ENCODE measurements at regions not wholly inside any gene's neighbourhood (a gene's known extent, or its start where the extent isn't known, plus 50 kb on each side); places are given as distances from the start of the nearest gene placed in this dataset.

DNA sequence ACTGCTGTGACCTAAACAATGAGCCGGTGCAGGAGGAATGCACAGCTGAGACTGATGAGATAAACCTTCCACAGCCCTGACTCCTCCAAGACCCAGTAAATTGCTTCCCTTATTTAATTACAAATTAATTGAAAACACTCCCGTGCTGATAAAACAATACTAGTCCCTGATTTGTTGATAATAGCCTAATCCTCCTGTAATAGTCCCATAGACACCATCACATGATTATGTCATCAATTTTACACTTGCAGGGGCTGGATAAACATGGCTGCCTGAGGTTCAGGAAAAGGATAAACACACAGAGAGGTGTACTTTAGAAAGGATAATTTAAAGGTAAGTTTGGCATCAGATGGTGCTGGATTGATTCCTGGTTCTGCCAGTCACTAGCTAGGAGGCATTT lies 84.6 kb upstream of the SPAG17 start:
- no peaks in the 10 kb centered on the region for H3K36me3 ChIP-seq (ENCODE audit: insufficient read depth, low read length)
- H3K4me3 Mint-ChIP-seq (ENCODE audit: unreplicated experiment) = no peak overlapping the region
- no peak overlapping the region for H2AFZ ChIP-seq (ENCODE audit: low read depth, low read length)
- H3K9me3 Mint-ChIP-seq (ENCODE audit: unreplicated experiment) = no peaks in the 10 kb centered on the region
- TF ChIP-seq, protein P1, sequence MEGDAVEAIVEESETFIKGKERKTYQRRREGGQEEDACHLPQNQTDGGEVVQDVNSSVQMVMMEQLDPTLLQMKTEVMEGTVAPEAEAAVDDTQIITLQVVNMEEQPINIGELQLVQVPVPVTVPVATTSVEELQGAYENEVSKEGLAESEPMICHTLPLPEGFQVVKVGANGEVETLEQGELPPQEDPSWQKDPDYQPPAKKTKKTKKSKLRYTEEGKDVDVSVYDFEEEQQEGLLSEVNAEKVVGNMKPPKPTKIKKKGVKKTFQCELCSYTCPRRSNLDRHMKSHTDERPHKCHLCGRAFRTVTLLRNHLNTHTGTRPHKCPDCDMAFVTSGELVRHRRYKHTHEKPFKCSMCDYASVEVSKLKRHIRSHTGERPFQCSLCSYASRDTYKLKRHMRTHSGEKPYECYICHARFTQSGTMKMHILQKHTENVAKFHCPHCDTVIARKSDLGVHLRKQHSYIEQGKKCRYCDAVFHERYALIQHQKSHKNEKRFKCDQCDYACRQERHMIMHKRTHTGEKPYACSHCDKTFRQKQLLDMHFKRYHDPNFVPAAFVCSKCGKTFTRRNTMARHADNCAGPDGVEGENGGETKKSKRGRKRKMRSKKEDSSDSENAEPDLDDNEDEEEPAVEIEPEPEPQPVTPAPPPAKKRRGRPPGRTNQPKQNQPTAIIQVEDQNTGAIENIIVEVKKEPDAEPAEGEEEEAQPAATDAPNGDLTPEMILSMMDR (IDR thresholded peaks at IDR 0.05; ENCODE audit: insufficient read depth, low read depth, low read length) = no peak
- no peak for TF ChIP-seq EZH2 (IDR thresholded peaks at IDR 0.05; ENCODE audit: insufficient read depth, low read length)
- no peaks in the 10 kb centered on the region for H4K20me1 ChIP-seq (ENCODE audit: insufficient read depth, low read length)
- no peak overlapping the region for H3K4me3 ChIP-seq (ENCODE audit: insufficient read depth, low read depth, low read length)
- H3K27ac Mint-ChIP-seq (ENCODE audit: unreplicated experiment) = no peak overlapping the region
- no peaks in the 10 kb centered on the region for H3K79me2 ChIP-seq (ENCODE audit: insufficient read depth, low read length)
- DNase-seq (ENCODE audit: low read depth) (no peak), FAIRE-seq (no peak)
- H3K9ac ChIP-seq (ENCODE audit: low read length) = no peak overlapping the region
- H3K27me3 ChIP-seq (ENCODE audit: insufficient read depth, low read length) = no peaks in the 10 kb centered on the region
- H3K27ac ChIP-seq (ENCODE audit: low read depth, low read length) = no peak overlapping the region
- no peaks in the 10 kb centered on the region for H3K27me3 Mint-ChIP-seq (ENCODE audit: low read depth, unreplicated experiment)
- no peaks in the 10 kb centered on the region for H3K9me3 ChIP-seq (ENCODE audit: insufficient read depth, low read depth, low read length)
- no peak overlapping the region for H3K4me2 ChIP-seq (ENCODE audit: low read length)
- H3K36me3 Mint-ChIP-seq (ENCODE audit: low read depth, unreplicated experiment) = no peaks in the 10 kb centered on the region
- H3K4me1 Mint-ChIP-seq (ENCODE audit: low read depth, unreplicated experiment) = peaks cover 2% of the 10 kb centered on the region
- H3K4me1 ChIP-seq (ENCODE audit: insufficient read depth, low read length) = no peaks in the 10 kb centered on the region

DNA sequence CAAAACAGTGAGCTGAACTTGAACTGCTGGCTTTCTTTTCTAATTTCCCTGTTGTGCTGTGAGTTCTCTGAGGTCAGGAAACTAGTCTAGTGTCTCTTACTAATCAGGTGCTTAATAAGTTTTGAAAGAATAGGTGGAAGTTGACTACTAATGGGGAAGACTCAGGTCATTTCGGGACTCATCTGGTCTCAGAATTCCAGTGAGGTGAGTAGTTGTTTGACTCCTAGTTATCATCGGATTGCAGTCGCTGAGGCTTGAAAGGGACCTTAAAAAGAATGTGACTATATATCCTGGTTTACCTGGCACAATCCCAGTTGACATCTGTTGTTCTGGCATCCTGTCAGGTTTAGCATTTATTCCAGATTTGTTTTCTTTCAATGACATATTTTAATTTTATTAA lies 81.4 kb upstream of the SPAG17 start:
- Histone ChIP-seq H3K36me3 (ENCODE audit: insufficient read depth, low read length) (no peaks in the 10 kb centered on the region), H3K9me3 (ENCODE audit: insufficient read depth, low read depth, low read length) (no peaks in the 10 kb centered on the region), H3K4me1 (ENCODE audit: insufficient read depth, low read length) (no peaks in the 10 kb centered on the region), H3K27ac (ENCODE audit: low read depth, low read length) (no peak overlapping the region), H3K27me3 (ENCODE audit: insufficient read depth, low read length) (peaks cover under 1% of the 10 kb centered on the region), H2AFZ (ENCODE audit: low read depth, low read length) (no peak overlapping the region), H3K4me2 (ENCODE audit: low read length) (no peak overlapping the region), H3K79me2 (ENCODE audit: insufficient read depth, low read length) (no peaks in the 10 kb centered on the region), H3K9ac (ENCODE audit: low read length) (no peak overlapping the region), H3K4me3 (ENCODE audit: insufficient read depth, low read depth, low read length) (no peak overlapping the region), H4K20me1 (ENCODE audit: insufficient read depth, low read length) (no peaks in the 10 kb centered on the region)
- no peak overlapping the region for H3K27ac Mint-ChIP-seq (ENCODE audit: unreplicated experiment)
- no peak for FAIRE-seq
- no peaks in the 10 kb centered on the region for H3K27me3 Mint-ChIP-seq (ENCODE audit: low read depth, unreplicated experiment)
- no peak for TF ChIP-seq EZH2 (IDR thresholded peaks at IDR 0.05; ENCODE audit: insufficient read depth, low read length)
- TF ChIP-seq, protein P1 (IDR thresholded peaks at IDR 0.05; ENCODE audit: insufficient read depth, low read depth, low read length) = no peak
- H3K36me3 Mint-ChIP-seq (ENCODE audit: low read depth, unreplicated experiment) = no peaks in the 10 kb centered on the region
- DNase-seq (ENCODE audit: low read depth) = no peak
- H3K4me1 Mint-ChIP-seq (ENCODE audit: low read depth, unreplicated experiment) = peaks cover 7% of the 10 kb centered on the region
- no peak overlapping the region for H3K4me3 Mint-ChIP-seq (ENCODE audit: unreplicated experiment)
- H3K9me3 Mint-ChIP-seq (ENCODE audit: unreplicated experiment) = no peaks in the 10 kb centered on the region

DNA sequence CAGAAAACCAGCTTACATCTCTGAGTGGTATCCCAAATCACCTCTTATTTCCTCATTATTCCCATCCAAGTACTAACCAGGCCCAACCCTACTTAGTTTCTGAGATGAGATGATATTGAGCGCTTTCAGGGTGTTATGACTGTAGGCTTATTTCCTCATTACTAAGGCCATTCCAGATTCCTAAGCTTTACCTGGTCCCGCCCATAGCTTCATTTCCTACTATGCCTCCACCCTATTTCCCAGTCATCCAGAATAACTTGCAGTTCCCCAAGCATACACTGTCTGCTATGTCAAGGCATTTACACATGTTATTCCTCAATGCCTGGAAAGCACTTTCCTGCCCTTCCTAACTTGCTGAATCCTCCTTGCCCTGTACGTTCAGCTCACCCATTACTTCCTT lies 79.3 kb upstream of the SPAG17 start:
- H3K27ac Mint-ChIP-seq (ENCODE audit: unreplicated experiment) = no peak overlapping the region
- Histone ChIP-seq H3K9me3 (ENCODE audit: insufficient read depth, low read depth, low read length) (no peaks in the 10 kb centered on the region), H3K4me3 (ENCODE audit: insufficient read depth, low read depth, low read length) (no peak overlapping the region), H4K20me1 (ENCODE audit: insufficient read depth, low read length) (no peaks in the 10 kb centered on the region), H3K9ac (ENCODE audit: low read length) (no peak overlapping the region), H2AFZ (ENCODE audit: low read depth, low read length) (no peak overlapping the region), H3K36me3 (ENCODE audit: insufficient read depth, low read length) (no peaks in the 10 kb centered on the region), H3K79me2 (ENCODE audit: insufficient read depth, low read length) (no peaks in the 10 kb centered on the region), H3K4me2 (ENCODE audit: low read length) (no peak overlapping the region), H3K27ac (ENCODE audit: low read depth, low read length) (no peak overlapping the region), H3K4me1 (ENCODE audit: insufficient read depth, low read length) (no peaks in the 10 kb centered on the region), H3K27me3 (ENCODE audit: insufficient read depth, low read length) (peaks cover 2% of the 10 kb centered on the region)
- TF ChIP-seq EZH2 (IDR thresholded peaks at IDR 0.05; ENCODE audit: insufficient read depth, low read length) = no peak
- TF ChIP-seq, protein P1 (IDR thresholded peaks at IDR 0.05; ENCODE audit: insufficient read depth, low read depth, low read length) = no peak
- no peak for FAIRE-seq
- no peak overlapping the region for H3K4me3 Mint-ChIP-seq (ENCODE audit: unreplicated experiment)
- peaks cover 6% of the 10 kb centered on the region for H3K4me1 Mint-ChIP-seq (ENCODE audit: low read depth, unreplicated experiment)
- H3K36me3 Mint-ChIP-seq (ENCODE audit: low read depth, unreplicated experiment) = no peaks in the 10 kb centered on the region
- no peak for DNase-seq (ENCODE audit: low read depth)
- H3K27me3 Mint-ChIP-seq (ENCODE audit: low read depth, unreplicated experiment) = peaks cover 2% of the 10 kb centered on the region
- H3K9me3 Mint-ChIP-seq (ENCODE audit: unreplicated experiment) = no peaks in the 10 kb centered on the region

Measured in astrocyte (in vitro differentiated cells and primary cell).